PC-3 (cell line): ENCODE measurements at regions not wholly inside any gene's neighbourhood (a gene's known extent, or its start where the extent isn't known, plus 50 kb on each side); places are given as distances from the start of the nearest gene placed in this dataset.

Experiments
- EZH2 ChIP-seq: fragments of 300-600 bp; sonication (generic); IDR thresholded peaks from one replicate; pipeline ENCODE4 v1.6.1; 2017; ENCODE audit warnings: antibody characterized with exemption, mild to moderate bottlenecking, low read length; ENCODE audit not compliant: unreplicated experiment
- EZH2phosphoT487 ChIP-seq: fragments of 300-600 bp; sonication (generic); IDR thresholded peaks from 2 replicates; pipeline ENCODE4 v1.6.1; 2018; ENCODE audit warnings: mild to moderate bottlenecking, antibody characterized with exemption, low read length, borderline replicate concordance
- TF ChIP-seq, protein P1 (sequence below): fragments of 300-600 bp; sonication (generic); conservative IDR thresholded peaks from 2 replicates; pipeline ENCODE4 v1.5.1; 2017; ENCODE audit warnings: antibody characterized with exemption, low read depth, mild to moderate bottlenecking, low read length

DNA sequence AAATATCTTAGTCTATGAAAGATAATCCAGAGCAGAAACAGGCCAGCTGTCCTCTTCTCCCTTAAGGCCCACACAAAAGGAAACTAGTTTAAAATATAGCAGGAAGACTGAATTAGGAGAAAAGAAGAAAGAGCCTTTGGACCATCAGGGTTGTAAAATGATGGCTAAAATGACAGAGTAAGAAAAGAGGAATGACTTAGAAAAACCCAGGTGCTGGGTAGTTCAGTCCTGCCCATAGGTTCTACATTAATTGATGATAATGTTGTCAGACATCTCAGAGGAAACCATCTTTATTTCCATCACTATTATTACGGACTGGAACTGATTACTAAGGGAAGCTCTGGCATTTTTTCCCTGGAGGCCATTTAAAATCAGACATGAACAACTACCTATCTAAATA lies 142.8 kb upstream of the STT3B start:
- TF ChIP-seq, protein P1, sequence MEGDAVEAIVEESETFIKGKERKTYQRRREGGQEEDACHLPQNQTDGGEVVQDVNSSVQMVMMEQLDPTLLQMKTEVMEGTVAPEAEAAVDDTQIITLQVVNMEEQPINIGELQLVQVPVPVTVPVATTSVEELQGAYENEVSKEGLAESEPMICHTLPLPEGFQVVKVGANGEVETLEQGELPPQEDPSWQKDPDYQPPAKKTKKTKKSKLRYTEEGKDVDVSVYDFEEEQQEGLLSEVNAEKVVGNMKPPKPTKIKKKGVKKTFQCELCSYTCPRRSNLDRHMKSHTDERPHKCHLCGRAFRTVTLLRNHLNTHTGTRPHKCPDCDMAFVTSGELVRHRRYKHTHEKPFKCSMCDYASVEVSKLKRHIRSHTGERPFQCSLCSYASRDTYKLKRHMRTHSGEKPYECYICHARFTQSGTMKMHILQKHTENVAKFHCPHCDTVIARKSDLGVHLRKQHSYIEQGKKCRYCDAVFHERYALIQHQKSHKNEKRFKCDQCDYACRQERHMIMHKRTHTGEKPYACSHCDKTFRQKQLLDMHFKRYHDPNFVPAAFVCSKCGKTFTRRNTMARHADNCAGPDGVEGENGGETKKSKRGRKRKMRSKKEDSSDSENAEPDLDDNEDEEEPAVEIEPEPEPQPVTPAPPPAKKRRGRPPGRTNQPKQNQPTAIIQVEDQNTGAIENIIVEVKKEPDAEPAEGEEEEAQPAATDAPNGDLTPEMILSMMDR = no peak
- TF ChIP-seq EZH2 (no peak), EZH2phosphoT487 (no peak)
